HL-60 (cell line): ENCODE measurements at regions not wholly inside any gene's neighbourhood (a gene's known extent, or its start where the extent isn't known, plus 50 kb on each side); places are given as distances from the start of the nearest gene placed in this dataset.

Source experiments
- DNase-seq, 2 experiments: peaks; one replicate each; pipeline ENCODE4 v3.0.0-alpha.2; 2010 to 2020; ENCODE audit warnings: low read depth in 1 of 2, low spot score in 1 of 2
- H3K27ac ChIP-seq: fragments of 250-450 bp; sonication (Bioruptor Pico); replicated peaks from 2 replicates; pipeline ENCODE4 v1.5.1; 2020; ENCODE audit warnings: mild to moderate bottlenecking, moderate library complexity
- H3K27me3 ChIP-seq: fragments of 250-450 bp; sonication (Bioruptor Pico); 2 replicates; pipeline ENCODE4 v1.5.1; 2021; ENCODE audit warnings: mild to moderate bottlenecking, moderate library complexity; ENCODE audit not compliant: insufficient read depth, poor library complexity, severe bottlenecking
- H3K4me3 ChIP-seq: replicated peaks from 2 replicates; pipeline ENCODE4 v1.5.1; 2011; ENCODE audit warnings: mild to moderate bottlenecking, control low read depth, low read length; ENCODE audit not compliant: insufficient read depth
- GABPA ChIP-seq: IDR thresholded peaks from 2 replicates; pipeline ENCODE4 v1.6.1; 2012; ENCODE audit warnings: low read depth
- POLR2AphosphoS5 ChIP-seq: IDR thresholded peaks from 2 replicates; pipeline ENCODE4 v1.6.1; 2012; ENCODE audit warnings: low read depth
- SPI1 ChIP-seq: IDR thresholded peaks from 2 replicates; pipeline ENCODE4 v1.6.1; 2012; ENCODE audit warnings: low read depth, mild to moderate bottlenecking, borderline replicate concordance
- TF ChIP-seq, protein P1 (sequence below): IDR thresholded peaks from one replicate; pipeline ENCODE4 v1.5.1; 2011; ENCODE audit warnings: low read length, control low read depth, inconsistent platforms; ENCODE audit not compliant: insufficient read depth
- TF ChIP-seq, protein P2 (sequence below): IDR thresholded peaks from 2 replicates; pipeline ENCODE4 v1.6.1; 2012; ENCODE audit warnings: low read depth; ENCODE audit not compliant: insufficient replicate concordance

DNA sequence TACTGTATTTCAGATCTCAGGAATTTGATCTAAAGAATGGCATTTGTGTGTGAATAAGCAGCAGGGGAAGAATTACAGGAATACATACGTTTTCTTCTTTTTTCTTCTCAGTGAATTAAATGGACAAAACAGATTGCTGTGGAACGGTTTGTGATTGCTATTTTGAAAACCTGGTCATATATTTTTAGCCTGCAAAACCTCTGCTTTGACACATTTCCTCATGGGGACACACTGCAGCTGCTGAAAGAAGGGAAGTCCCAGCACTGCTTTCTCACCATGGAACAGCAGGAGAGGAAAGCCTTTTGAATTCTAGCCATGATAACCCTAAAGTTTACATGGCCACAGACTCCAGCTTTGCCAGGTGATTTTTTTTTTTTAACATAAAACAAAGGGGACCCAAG is 315.0 kb downstream of the OXSM start:
- TF ChIP-seq, protein P1, sequence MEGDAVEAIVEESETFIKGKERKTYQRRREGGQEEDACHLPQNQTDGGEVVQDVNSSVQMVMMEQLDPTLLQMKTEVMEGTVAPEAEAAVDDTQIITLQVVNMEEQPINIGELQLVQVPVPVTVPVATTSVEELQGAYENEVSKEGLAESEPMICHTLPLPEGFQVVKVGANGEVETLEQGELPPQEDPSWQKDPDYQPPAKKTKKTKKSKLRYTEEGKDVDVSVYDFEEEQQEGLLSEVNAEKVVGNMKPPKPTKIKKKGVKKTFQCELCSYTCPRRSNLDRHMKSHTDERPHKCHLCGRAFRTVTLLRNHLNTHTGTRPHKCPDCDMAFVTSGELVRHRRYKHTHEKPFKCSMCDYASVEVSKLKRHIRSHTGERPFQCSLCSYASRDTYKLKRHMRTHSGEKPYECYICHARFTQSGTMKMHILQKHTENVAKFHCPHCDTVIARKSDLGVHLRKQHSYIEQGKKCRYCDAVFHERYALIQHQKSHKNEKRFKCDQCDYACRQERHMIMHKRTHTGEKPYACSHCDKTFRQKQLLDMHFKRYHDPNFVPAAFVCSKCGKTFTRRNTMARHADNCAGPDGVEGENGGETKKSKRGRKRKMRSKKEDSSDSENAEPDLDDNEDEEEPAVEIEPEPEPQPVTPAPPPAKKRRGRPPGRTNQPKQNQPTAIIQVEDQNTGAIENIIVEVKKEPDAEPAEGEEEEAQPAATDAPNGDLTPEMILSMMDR, result no peak
- TF ChIP-seq, protein P2, sequence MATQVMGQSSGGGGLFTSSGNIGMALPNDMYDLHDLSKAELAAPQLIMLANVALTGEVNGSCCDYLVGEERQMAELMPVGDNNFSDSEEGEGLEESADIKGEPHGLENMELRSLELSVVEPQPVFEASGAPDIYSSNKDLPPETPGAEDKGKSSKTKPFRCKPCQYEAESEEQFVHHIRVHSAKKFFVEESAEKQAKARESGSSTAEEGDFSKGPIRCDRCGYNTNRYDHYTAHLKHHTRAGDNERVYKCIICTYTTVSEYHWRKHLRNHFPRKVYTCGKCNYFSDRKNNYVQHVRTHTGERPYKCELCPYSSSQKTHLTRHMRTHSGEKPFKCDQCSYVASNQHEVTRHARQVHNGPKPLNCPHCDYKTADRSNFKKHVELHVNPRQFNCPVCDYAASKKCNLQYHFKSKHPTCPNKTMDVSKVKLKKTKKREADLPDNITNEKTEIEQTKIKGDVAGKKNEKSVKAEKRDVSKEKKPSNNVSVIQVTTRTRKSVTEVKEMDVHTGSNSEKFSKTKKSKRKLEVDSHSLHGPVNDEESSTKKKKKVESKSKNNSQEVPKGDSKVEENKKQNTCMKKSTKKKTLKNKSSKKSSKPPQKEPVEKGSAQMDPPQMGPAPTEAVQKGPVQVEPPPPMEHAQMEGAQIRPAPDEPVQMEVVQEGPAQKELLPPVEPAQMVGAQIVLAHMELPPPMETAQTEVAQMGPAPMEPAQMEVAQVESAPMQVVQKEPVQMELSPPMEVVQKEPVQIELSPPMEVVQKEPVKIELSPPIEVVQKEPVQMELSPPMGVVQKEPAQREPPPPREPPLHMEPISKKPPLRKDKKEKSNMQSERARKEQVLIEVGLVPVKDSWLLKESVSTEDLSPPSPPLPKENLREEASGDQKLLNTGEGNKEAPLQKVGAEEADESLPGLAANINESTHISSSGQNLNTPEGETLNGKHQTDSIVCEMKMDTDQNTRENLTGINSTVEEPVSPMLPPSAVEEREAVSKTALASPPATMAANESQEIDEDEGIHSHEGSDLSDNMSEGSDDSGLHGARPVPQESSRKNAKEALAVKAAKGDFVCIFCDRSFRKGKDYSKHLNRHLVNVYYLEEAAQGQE, result no peak
- TF ChIP-seq POLR2AphosphoS5 (no peak), SPI1 (no peak), GABPA (no peak)
- H3K27ac ChIP-seq, result no peak overlapping the region

DNA sequence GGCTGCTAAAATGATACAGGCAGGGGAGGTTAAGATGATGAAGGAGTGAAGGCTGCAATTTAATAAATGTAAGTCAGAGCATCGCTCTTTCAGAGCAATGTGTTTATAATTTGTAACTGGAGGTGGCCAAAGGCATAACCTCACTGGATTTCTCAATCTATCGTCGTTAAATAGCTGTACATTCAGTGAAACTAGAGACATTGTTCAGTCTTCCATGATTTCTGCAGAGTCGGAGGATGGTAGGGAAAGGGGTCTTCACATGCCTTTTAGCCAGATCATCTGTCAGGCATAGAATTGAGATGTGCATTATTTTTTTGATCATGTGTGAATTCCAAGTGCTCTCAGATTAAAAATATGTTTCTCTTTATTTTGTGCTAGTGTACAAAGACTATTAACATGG is 315.4 kb downstream of the OXSM start:
- Histone ChIP-seq H3K27me3 (no peaks in the 10 kb centered on the region), H3K27ac (no peak overlapping the region), H3K4me3 (no peak overlapping the region)
- no peak for TF ChIP-seq SPI1
- TF ChIP-seq, protein P1, result no peak
- TF ChIP-seq, protein P2, result no peak
- TF ChIP-seq GABPA, result no peak
- TF ChIP-seq POLR2AphosphoS5, result no peak
- no peak for DNase-seq

More for the DNA sequence above, 315.0 kb downstream of the OXSM start:
- no peak for DNase-seq
- no peaks in the 10 kb centered on the region for H3K27me3 ChIP-seq
- no peak overlapping the region for H3K4me3 ChIP-seq

GRCh38 chr3:26106228-26106627 is 316.3 kb downstream of the OXSM start:
- H3K27me3 ChIP-seq, result no peaks in the 10 kb centered on the region
- DNase-seq, result no peak
- H3K27ac ChIP-seq, result no peak overlapping the region
- TF ChIP-seq, protein P2, result no peak
- TF ChIP-seq GABPA (no peak), POLR2AphosphoS5 (no peak)
- TF ChIP-seq, protein P1, result no peak
- no peak overlapping the region for H3K4me3 ChIP-seq
